OCI-LY7 (cell line): ENCODE measurements at regions not wholly inside any gene's neighbourhood (a gene's known extent, or its start where the extent isn't known, plus 50 kb on each side); places are given as distances from the start of the nearest gene placed in this dataset.

Experiments
- CTCF ChIP-seq: fragments of 200-600 bp; sonication (generic); conservative IDR thresholded peaks from 2 replicates; pipeline ENCODE4 v1.5.1; 2014; ENCODE audit warnings: mild to moderate bottlenecking, antibody characterized with exemption, low read length, moderate library complexity, mixed read lengths
- EZH2phosphoT487 ChIP-seq: fragments of 200-600 bp; sonication (generic); IDR thresholded peaks from 2 replicates; pipeline ENCODE4 v1.6.1; 2018; ENCODE audit warnings: low read depth, borderline replicate concordance, mild to moderate bottlenecking, mixed run types, antibody characterized with exemption, low read length, moderate library complexity, mixed read lengths

- no peak for TF ChIP-seq CTCF
- no peak for TF ChIP-seq EZH2phosphoT487
These were observed 181.3 kb upstream of the ELL2 start for GRCh38 chr5:96142786-96143434.
